CD4-positive, alpha-beta T cell (primary cell): ENCODE measurements at regions not wholly inside any gene's neighbourhood (a gene's known extent, or its start where the extent isn't known, plus 50 kb on each side); places are given as distances from the start of the nearest gene placed in this dataset.

Experiments used
- ATAC-seq: fragments of 200-7000 bp; cut with Tn5 transposase; one replicate; pipeline ENCODE4 v1.10.0; 2022; ENCODE audit warnings: mild to moderate bottlenecking; ENCODE audit not compliant: poor library complexity
- CTCF ChIA-PET: fragments of 350-600 bp; sonication (Branson Sonifier 250); formaldehyde crosslinking; loops from one replicate; lab custom pipeline; 2021; ENCODE audit warnings: antibody characterized with exemption, inconsistent platforms; lab: Charles Lee
- POLR2A ChIA-PET: fragments of 350-600 bp; sonication (Branson Sonifier 250); formaldehyde crosslinking; loops from one replicate; lab custom pipeline; 2021; ENCODE audit warnings: antibody characterized with exemption, inconsistent platforms; lab: Charles Lee
- DNase-seq, 14 experiments: peaks; one replicate each; pipeline ENCODE4 v3.0.0-alpha.2; 2013 to 2020; ENCODE audit warnings: mixed read lengths in 2 of 14
- H3K27ac ChIP-seq, 2 donors: one replicate each; pipeline versions ENCODE4 v1.5.1 to v1.7.0; 2013; ENCODE audit warnings: low read length in 2 of 2, low read depth in 1 of 2, mild to moderate bottlenecking in 1 of 2
- H3K27me3 ChIP-seq, 2 experiments: 1 replicate in 1 of 2; 2 replicates in 1 of 2; pipeline versions ENCODE4 v1.6.1 to v1.7.0; 2013; ENCODE audit warnings: low read length in 2 of 2, control low read depth in 1 of 2, mild to moderate bottlenecking in 1 of 2, moderate library complexity in 1 of 2; ENCODE audit not compliant: insufficient read depth in 2 of 2, control insufficient read depth in 1 of 2
- H3K36me3 ChIP-seq: one replicate; pipeline ENCODE4 v1.6.1; 2013; ENCODE audit warnings: low read length, control low read depth; ENCODE audit not compliant: insufficient read depth
- H3K4me1 ChIP-seq: one replicate; pipeline ENCODE4 v1.6.1; 2013; ENCODE audit warnings: low read length, control low read depth; ENCODE audit not compliant: insufficient read depth
- H3K4me3 ChIP-seq: one replicate; pipeline ENCODE4 v1.5.1; 2013; ENCODE audit warnings: mild to moderate bottlenecking, low read length, moderate library complexity
- H3K9me3 ChIP-seq, 2 experiments: 1 replicate in 1 of 2; 2 replicates in 1 of 2; pipeline versions ENCODE4 v1.6.1 to v1.7.0; 2013; ENCODE audit warnings: low read length in 2 of 2, mild to moderate bottlenecking in 2 of 2, control low read depth in 1 of 2, moderate library complexity in 1 of 2; ENCODE audit not compliant: control insufficient read depth in 1 of 2, insufficient read depth in 1 of 2
- H3K27ac Mint-ChIP-seq: one replicate; pipeline ENCODE4 v1.8.0; 2020; ENCODE audit warnings: mixed read lengths
- H3K27me3 Mint-ChIP-seq: one replicate; pipeline ENCODE4 v1.8.0; 2021; ENCODE audit warnings: mixed read lengths
- H3K36me3 Mint-ChIP-seq: one replicate; pipeline ENCODE4 v1.8.0; 2021; ENCODE audit warnings: low read depth, mixed read lengths
- H3K4me1 Mint-ChIP-seq: one replicate; pipeline ENCODE4 v1.8.0; 2021; ENCODE audit warnings: low read depth, mixed read lengths
- H3K4me3 Mint-ChIP-seq: one replicate; pipeline ENCODE4 v1.8.0; 2020; ENCODE audit warnings: mild to moderate bottlenecking, mixed read lengths
- H3K9me3 Mint-ChIP-seq: one replicate; pipeline ENCODE4 v1.8.0; 2020; ENCODE audit warnings: mixed read lengths
- CTCF ChIP-seq: fragments of 200-600 bp; IDR thresholded peaks from one replicate; pipeline ENCODE4 v1.8.0; 2022; ENCODE audit warnings: antibody characterized with exemption, mild to moderate bottlenecking
- intact Hi-C, 2 experiments: fragments of 100-400 bp; cut with DNase I in 1 of 2; cut with micrococcal nuclease in 1 of 2; formaldehyde crosslinking; loops; one replicate each; pipeline versions ENCODE4 v1.15.1 to v1.9.0; 2023 to 2025; cut with DNase I, micrococcal nuclease

GRCh38 chr7:17593819-17594419, 295.5 kb downstream of the AHR start:
- H3K4me3 Mint-ChIP-seq, result no peak overlapping the region
- no peaks in the 10 kb centered on the region for H3K9me3 Mint-ChIP-seq
- H3K27me3 Mint-ChIP-seq, result no peaks in the 10 kb centered on the region
- no peak for TF ChIP-seq CTCF
- POLR2A ChIA-PET, result no interaction called here
- intact Hi-C loops, result no loop called here
- ATAC-seq (no peak), DNase-seq (no peak)
- H3K36me3 Mint-ChIP-seq, result no peaks in the 10 kb centered on the region
- Histone ChIP-seq H3K36me3 (no peaks in the 10 kb centered on the region), H3K27ac (no peak overlapping the region), H3K9me3 (no peaks in the 10 kb centered on the region), H3K27me3 (no peaks in the 10 kb centered on the region), H3K4me3 (no peak overlapping the region), H3K4me1 (no peaks in the 10 kb centered on the region)
- no peak overlapping the region for H3K27ac Mint-ChIP-seq
- H3K4me1 Mint-ChIP-seq, result no peaks in the 10 kb centered on the region
- CTCF ChIA-PET, result no interaction called here

- Mint-ChIP-seq H3K9me3 (no peaks in the 10 kb centered on the region), H3K36me3 (no peaks in the 10 kb centered on the region), H3K27me3 (no peaks in the 10 kb centered on the region), H3K4me3 (no peak overlapping the region), H3K27ac (no peak overlapping the region), H3K4me1 (no peaks in the 10 kb centered on the region)
- no peak for ATAC-seq
- H3K4me1 ChIP-seq, result no peaks in the 10 kb centered on the region
- no peak for TF ChIP-seq CTCF
- CTCF ChIA-PET, result no interaction called here
- no peak overlapping the region for H3K27ac ChIP-seq
- H3K4me3 ChIP-seq, result no peak overlapping the region
- POLR2A ChIA-PET, result no interaction called here
- no peaks in the 10 kb centered on the region for H3K27me3 ChIP-seq
- H3K36me3 ChIP-seq, result no peaks in the 10 kb centered on the region
- intact Hi-C loops, result no loop called here
- H3K9me3 ChIP-seq, result no peaks in the 10 kb centered on the region
- DNase-seq, result no peak
These were observed 297.1 kb downstream of the AHR start for GRCh38 chr7:17595546-17595945.

GRCh38 chr7:17598305-17598704, 299.9 kb downstream of the AHR start:
- no peaks in the 10 kb centered on the region for H3K36me3 Mint-ChIP-seq
- peaks cover 0 to 8% of the 10 kb centered on the region in 2 experiments for H3K9me3 ChIP-seq
- intact Hi-C loops, result no loop called here
- POLR2A ChIA-PET, result no interaction called here
- CTCF ChIA-PET, result interaction anchor here (1.6 kb wide), 1 partner anchor 9 kb away, joined by 3 read pairs; no protein-coding TSS in a partner anchor
- H3K4me1 ChIP-seq, result no peaks in the 10 kb centered on the region
- H3K4me3 Mint-ChIP-seq, result no peak overlapping the region
- H3K4me1 Mint-ChIP-seq, result no peaks in the 10 kb centered on the region
- no peak overlapping the region for H3K27ac Mint-ChIP-seq
- no peaks in the 10 kb centered on the region for H3K27me3 ChIP-seq
- no peak for TF ChIP-seq CTCF
- H3K36me3 ChIP-seq, result no peaks in the 10 kb centered on the region
- no peak overlapping the region for H3K4me3 ChIP-seq
- no peak overlapping the region for H3K27ac ChIP-seq
- H3K27me3 Mint-ChIP-seq, result peaks cover 4% of the 10 kb centered on the region
- no peak for DNase-seq
- no peak for ATAC-seq
- H3K9me3 Mint-ChIP-seq, result no peaks in the 10 kb centered on the region
